Retinal pigment epithelial cell (primary cell): ENCODE measurements at regions not wholly inside any gene's neighbourhood (a gene's known extent, or its start where the extent isn't known, plus 50 kb on each side); places are given as distances from the start of the nearest gene placed in this dataset.

Source experiments
- DNase-seq: peaks from one replicate; pipeline ENCODE4 v3.0.0-alpha.2; 2010; ENCODE audit warnings: low read depth
- H3K4me3 ChIP-seq: 2 replicates; pipeline ENCODE4 v1.5.1; 2011; ENCODE audit warnings: mild to moderate bottlenecking, low read length, control low read depth, moderate library complexity
- CTCF ChIP-seq: conservative IDR thresholded peaks from 2 replicates; pipeline ENCODE4 v1.5.1; 2011; ENCODE audit warnings: low read depth, low read length, control low read depth, inconsistent platforms

- DNase-seq = no peak
- TF ChIP-seq CTCF = no peak
- H3K4me3 ChIP-seq = no peak overlapping the region
Measured at GRCh38 chr11:96447208-96448110, 57.6 kb downstream of the JRKL start.

DNA sequence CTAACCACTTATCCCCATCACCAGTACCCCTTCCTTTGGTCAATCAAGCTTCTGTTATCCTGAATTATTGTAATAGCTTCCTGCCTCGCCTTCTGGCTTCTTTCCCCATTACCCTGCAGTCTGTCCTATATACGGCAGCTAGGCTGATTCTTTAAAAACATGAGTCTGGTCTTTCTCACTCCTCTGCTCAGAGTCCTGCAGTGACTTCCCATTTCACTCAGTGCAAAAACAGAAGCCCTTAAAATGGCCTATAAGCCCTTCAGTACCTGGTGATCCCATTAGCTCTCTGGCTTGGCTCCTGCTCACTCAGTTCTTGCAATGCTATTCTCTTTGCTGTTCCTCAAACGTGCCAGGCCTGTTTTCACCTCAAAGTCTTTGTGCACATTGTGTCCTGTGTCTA, 58.4 kb downstream of the JRKL start:
- no peak for DNase-seq
- no peak overlapping the region for H3K4me3 ChIP-seq
- TF ChIP-seq CTCF = no peak

- no peak for DNase-seq
- no peak overlapping the region for H3K4me3 ChIP-seq
- TF ChIP-seq CTCF = no peak
Measured at GRCh38 chr11:96456111-96456510, 66.3 kb downstream of the JRKL start.

GRCh38 chr11:96459751-96460150, 69.9 kb downstream of the JRKL start:
- no peak overlapping the region for H3K4me3 ChIP-seq
- no peak for DNase-seq
- no peak for TF ChIP-seq CTCF

DNA sequence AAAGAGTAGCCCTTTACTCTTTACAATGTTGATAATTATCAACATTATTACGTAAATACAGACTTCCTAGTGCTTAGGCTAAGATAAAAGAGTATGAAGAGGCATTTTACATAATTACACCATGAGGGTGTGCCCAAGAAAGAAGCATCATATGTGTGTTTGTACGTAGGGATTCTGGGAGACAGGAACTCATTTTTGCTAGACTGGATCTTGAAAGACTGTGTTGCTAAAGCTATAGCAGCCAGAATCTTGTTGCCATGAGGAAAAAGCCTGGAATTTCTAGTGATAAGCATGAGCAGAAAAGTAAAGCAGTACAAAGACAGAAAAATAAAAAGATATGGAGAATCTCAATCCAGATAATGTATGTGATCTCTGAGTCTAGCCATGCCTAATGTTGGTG, 72.1 kb downstream of the JRKL start:
- DNase-seq = no peak
- no peak overlapping the region for H3K4me3 ChIP-seq
- TF ChIP-seq CTCF = no peak

GRCh38 chr11:96464700-96465307, 75.0 kb downstream of the JRKL start:
- DNase-seq = peak; percentile 63
- peak overlapping the region; percentile 29 for H3K4me3 ChIP-seq
- TF ChIP-seq CTCF = peak; percentile 56

DNA sequence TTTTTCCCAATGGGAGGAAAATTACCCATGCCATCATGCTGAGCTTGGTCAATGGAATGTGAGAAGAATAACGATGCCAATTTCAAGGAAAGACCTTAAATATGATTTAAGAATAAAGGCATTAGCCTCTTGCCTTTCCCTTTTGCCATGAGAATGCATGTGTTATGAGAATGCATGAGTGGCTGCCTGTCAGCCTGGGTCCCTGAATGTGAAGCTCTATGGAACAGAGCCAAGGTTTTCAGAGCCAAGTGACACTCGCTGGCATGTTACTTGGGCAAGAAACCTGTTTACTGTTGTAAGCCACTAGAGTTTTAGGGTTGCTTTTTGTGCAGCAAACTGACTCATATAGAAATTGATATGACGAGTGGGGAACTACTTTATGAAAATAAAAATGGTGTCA, 75.7 kb downstream of the JRKL start:
- DNase-seq = no peak
- TF ChIP-seq CTCF = no peak
- no peak overlapping the region for H3K4me3 ChIP-seq
